Neural cell (in vitro differentiated cells): ENCODE measurements at regions not wholly inside any gene's neighbourhood (a gene's known extent, or its start where the extent isn't known, plus 50 kb on each side); places are given as distances from the start of the nearest gene placed in this dataset.

Experiments
- CTCF ChIP-seq: fragments of 450-650 bp; IDR thresholded peaks from 2 replicates; pipeline ENCODE4 v1.5.1; 2014; ENCODE audit warnings: antibody characterized with exemption, mild to moderate bottlenecking, moderate library complexity; ENCODE audit not compliant: poor library complexity, severe bottlenecking
- EP300 ChIP-seq: fragments of 450-650 bp; conservative IDR thresholded peaks from 2 replicates; pipeline ENCODE4 v1.6.1; 2014; ENCODE audit warnings: antibody characterized with exemption, mild to moderate bottlenecking, moderate library complexity; ENCODE audit not compliant: poor library complexity, severe bottlenecking
- MXI1 ChIP-seq: fragments of 450-650 bp; conservative IDR thresholded peaks from 2 replicates; pipeline ENCODE4 v1.6.1; 2014; ENCODE audit warnings: antibody characterized with exemption, mild to moderate bottlenecking; ENCODE audit not compliant: poor library complexity, severe bottlenecking
- POLR2AphosphoS5 ChIP-seq: IDR thresholded peaks from 2 replicates; pipeline ENCODE4 v1.6.1; 2012
- TAF1 ChIP-seq: IDR thresholded peaks from 2 replicates; pipeline ENCODE4 v1.6.1; 2012; ENCODE audit warnings: low read depth

GRCh38 chr9:87233899-87234455 is 263.7 kb upstream of the DAPK1 start:
- TF ChIP-seq TAF1 (no peak), CTCF (no peak), POLR2AphosphoS5 (no peak), EP300 (no peak), MXI1 (no peak)
